HepG2 (cell line): ENCODE measurements at regions not wholly inside any gene's neighbourhood (a gene's known extent, or its start where the extent isn't known, plus 50 kb on each side); places are given as distances from the start of the nearest gene placed in this dataset.

Source experiments
- CREB3 ChIP-seq: sonication (generic); formaldehyde crosslinking; IDR thresholded peaks from 2 replicates; pipeline ENCODE4 v1.5.0; 2020; ENCODE audit warnings: missing genetic modification reagents
- DZIP1 ChIP-seq: sonication (generic); formaldehyde crosslinking; IDR thresholded peaks from 2 replicates; pipeline ENCODE4 v1.5.0; 2020; ENCODE audit warnings: mild to moderate bottlenecking, missing genetic modification reagents
- EP300 ChIP-seq, 3 experiments: sonication (generic) in 1 of 3; formaldehyde crosslinking in 1 of 3; IDR thresholded peaks; 2 replicates each; pipeline versions ENCODE4 v1.5.1 to v1.6.1; 2011 to 2020; ENCODE audit warnings: low read depth in 2 of 3, low read length in 2 of 3, borderline replicate concordance in 1 of 3, improper control_type of control experiment in 1 of 3, mild to moderate bottlenecking in 1 of 3, missing genetic modification reagents in 1 of 3, moderate library complexity in 1 of 3
- FOSL2 ChIP-seq: sonication (generic); formaldehyde crosslinking; IDR thresholded peaks from 2 replicates; pipeline ENCODE4 v1.4.0; 2020; ENCODE audit warnings: missing genetic modification reagents
- HCFC1 ChIP-seq: fragments of 150-350 bp; IDR thresholded peaks from 2 replicates; pipeline ENCODE4 v1.6.1; 2014; ENCODE audit warnings: low read depth, low read length
- HNRNPLL ChIP-seq: fragments of 200-400 bp; formaldehyde crosslinking; IDR thresholded peaks from 2 replicates; pipeline ENCODE4 v1.6.1; 2017; ENCODE audit warnings: mild to moderate bottlenecking, low read depth, low read length; ENCODE audit not compliant: poor library complexity, severe bottlenecking
- IRF9 ChIP-seq: sonication (generic); formaldehyde crosslinking; IDR thresholded peaks from 2 replicates; pipeline ENCODE4 v1.8.0; 2022; ENCODE audit warnings: missing genetic modification reagents, mild to moderate bottlenecking, borderline replicate concordance
- NR1H2 ChIP-seq: sonication (generic); formaldehyde crosslinking; IDR thresholded peaks from 2 replicates; pipeline ENCODE4 v1.8.1; 2022; ENCODE audit warnings: low read depth, missing genetic modification reagents, borderline replicate concordance
- REXO4 ChIP-seq: sonication (generic); formaldehyde crosslinking; IDR thresholded peaks from 2 replicates; pipeline ENCODE4 v1.8.0; 2022; ENCODE audit warnings: missing genetic modification reagents, mild to moderate bottlenecking, borderline replicate concordance
- TCF7L2 ChIP-seq: IDR thresholded peaks from 2 replicates; pipeline ENCODE4 v1.6.1; 2011; ENCODE audit warnings: mild to moderate bottlenecking, low read depth, low read length, moderate library complexity
- YY1 ChIP-seq: IDR thresholded peaks from 2 replicates; pipeline ENCODE4 v1.6.1; 2011; ENCODE audit warnings: low read length, low read depth, moderate library complexity, mild to moderate bottlenecking; ENCODE audit not compliant: insufficient read depth, insufficient replicate concordance
- ZNF672 ChIP-seq: sonication (generic); formaldehyde crosslinking; IDR thresholded peaks from 2 replicates; pipeline ENCODE4 v1.8.1; 2022; ENCODE audit warnings: missing genetic modification reagents
- ZNF747 ChIP-seq: sonication (generic); formaldehyde crosslinking; IDR thresholded peaks from 2 replicates; pipeline ENCODE4 v1.8.1; 2023; ENCODE audit warnings: missing genetic modification reagents, mild to moderate bottlenecking, borderline replicate concordance

GRCh38 chr14:46432516-46432915 lies 219.1 kb downstream of the RPL10L start:
- TF ChIP-seq ZNF672 (CRISPR knock-in tag) = no peak
- TF ChIP-seq HCFC1 = no peak
- no peak for TF ChIP-seq IRF9 (CRISPR knock-in tag)
- no peak for TF ChIP-seq YY1
- no peak for TF ChIP-seq DZIP1 (CRISPR knock-in tag)
- no peak for TF ChIP-seq TCF7L2
- TF ChIP-seq NR1H2 (CRISPR knock-in tag) = no peak
- no peak for TF ChIP-seq EP300 (IDR thresholded peaks at IDR 0.05; ENCODE audit: low read depth in 2 of 2, low read length in 2 of 2)
- TF ChIP-seq EP300 (CRISPR knock-in tag; IDR thresholded peaks at IDR 0.05; ENCODE audit: borderline replicate concordance) = no peak
- no peak for TF ChIP-seq HNRNPLL
- TF ChIP-seq FOSL2 (CRISPR knock-in tag) = no peak
- no peak for TF ChIP-seq ZNF747
- no peak for TF ChIP-seq REXO4 (CRISPR knock-in tag)
- TF ChIP-seq CREB3 (CRISPR knock-in tag) = no peak
